GM13977 (cell line): ENCODE measurements at regions not wholly inside any gene's neighbourhood (a gene's known extent, or its start where the extent isn't known, plus 50 kb on each side); places are given as distances from the start of the nearest gene placed in this dataset.

Source experiments
- DNase-seq: peaks from one replicate; pipeline ENCODE4 v3.0.0; 2012; ENCODE audit warnings: low spot score
- in situ Hi-C: fragments of 300-500 bp; cut with MboI; formaldehyde crosslinking; loops from one replicate; pipeline ENCODE4 v1.12.0; 2022; ENCODE audit warnings: low sequenced_read_pairs, low pct_unique_long_range_greater_than_20kb, mixed read lengths, inconsistent platforms; ENCODE audit not compliant: unreplicated experiment
- TF ChIP-seq, protein P1 (sequence below): IDR thresholded peaks from 2 replicates; pipeline ENCODE4 v1.5.1; 2012; ENCODE audit warnings: mild to moderate bottlenecking, control low read depth; ENCODE audit not compliant: insufficient read depth; ENCODE audit errors: extremely low read depth, missing control alignments

DNA sequence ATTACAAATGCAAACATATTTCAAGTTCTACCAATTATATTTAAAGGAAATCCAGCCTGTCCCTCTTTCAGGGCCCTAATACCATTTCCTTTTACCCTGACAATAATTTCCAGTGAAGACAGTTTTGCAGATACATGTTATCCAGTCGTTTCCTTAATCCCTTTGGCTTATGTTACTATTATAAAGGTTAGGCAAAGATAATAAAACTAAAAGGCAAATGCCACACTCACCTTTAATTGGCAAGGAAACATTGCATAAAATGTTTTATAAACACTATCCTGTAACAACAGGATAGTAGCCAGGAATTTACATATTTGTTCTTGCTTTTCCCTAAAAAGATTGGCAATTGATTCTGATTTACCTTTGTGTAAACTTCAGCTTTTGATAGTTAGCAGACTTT is 168.7 kb downstream of the AEBP2 start:
- in situ Hi-C loops: no loop called here
- DNase-seq: no peak
- TF ChIP-seq, protein P1, sequence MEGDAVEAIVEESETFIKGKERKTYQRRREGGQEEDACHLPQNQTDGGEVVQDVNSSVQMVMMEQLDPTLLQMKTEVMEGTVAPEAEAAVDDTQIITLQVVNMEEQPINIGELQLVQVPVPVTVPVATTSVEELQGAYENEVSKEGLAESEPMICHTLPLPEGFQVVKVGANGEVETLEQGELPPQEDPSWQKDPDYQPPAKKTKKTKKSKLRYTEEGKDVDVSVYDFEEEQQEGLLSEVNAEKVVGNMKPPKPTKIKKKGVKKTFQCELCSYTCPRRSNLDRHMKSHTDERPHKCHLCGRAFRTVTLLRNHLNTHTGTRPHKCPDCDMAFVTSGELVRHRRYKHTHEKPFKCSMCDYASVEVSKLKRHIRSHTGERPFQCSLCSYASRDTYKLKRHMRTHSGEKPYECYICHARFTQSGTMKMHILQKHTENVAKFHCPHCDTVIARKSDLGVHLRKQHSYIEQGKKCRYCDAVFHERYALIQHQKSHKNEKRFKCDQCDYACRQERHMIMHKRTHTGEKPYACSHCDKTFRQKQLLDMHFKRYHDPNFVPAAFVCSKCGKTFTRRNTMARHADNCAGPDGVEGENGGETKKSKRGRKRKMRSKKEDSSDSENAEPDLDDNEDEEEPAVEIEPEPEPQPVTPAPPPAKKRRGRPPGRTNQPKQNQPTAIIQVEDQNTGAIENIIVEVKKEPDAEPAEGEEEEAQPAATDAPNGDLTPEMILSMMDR: no peak

DNA sequence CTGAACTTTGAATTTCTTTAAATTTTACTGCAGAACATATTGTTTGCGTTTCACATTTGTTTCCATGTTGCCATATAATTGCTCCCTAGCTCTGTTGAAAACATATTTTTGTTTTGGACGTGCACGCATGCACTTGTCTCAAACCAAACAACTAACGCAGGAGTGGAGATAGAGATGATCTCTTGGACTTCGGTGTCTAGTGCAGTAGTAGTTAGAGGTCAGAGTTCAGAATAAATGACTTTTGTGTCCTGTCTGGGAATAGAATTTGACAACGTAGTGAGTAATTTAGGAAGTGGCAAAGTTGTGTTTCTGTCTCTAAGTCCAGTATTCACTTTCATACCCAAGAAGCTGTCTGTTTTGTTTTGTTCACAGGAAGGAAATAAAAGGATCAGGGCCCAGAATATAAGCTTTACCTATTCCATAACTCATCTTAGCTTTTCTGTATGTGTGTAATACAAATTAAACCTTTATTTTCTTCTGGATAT is 173.8 kb downstream of the AEBP2 start:
- no peak for DNase-seq
- in situ Hi-C loops: no loop called here

DNA sequence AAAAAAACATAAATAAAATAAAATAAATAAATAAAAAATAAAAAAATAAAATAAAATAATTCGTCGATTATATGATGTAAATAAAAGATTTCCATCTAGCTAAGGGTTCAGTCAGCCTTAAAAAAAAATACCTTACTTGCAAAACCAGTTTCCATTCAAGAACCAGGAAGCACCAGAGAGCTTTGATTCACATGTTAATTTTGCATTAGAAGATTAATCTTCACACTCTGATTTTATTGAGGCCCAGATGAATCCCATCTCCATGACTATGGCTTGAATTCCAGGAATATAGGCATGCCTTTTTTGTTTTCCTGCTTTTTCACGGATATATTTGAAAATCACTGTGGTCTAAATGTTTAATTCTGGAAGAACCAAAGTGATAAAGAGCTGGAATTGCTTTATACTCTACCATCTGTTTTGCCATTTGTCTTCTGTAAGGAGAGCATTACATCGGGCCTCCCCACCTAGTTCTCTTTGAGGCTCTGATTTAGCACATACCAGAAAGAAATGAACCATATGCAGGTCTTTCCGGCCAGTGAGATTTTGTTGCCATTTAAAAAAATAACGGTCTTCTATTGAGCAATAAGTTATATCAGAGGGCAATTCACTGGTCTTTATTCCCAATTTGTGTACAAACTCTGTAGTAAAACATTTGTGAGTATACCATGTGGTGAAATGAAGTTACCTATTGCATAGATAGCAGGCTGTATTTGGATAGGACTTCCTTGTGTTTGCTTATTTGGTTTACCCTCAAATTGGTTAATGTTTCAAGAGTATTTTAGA is 175.5 kb downstream of the AEBP2 start:
- no peak for DNase-seq
- in situ Hi-C loops: no loop called here
- TF ChIP-seq, protein P1: no peak

More for the DNA sequence above, 173.8 kb downstream of the AEBP2 start:
- TF ChIP-seq, protein P1: no peak

DNA sequence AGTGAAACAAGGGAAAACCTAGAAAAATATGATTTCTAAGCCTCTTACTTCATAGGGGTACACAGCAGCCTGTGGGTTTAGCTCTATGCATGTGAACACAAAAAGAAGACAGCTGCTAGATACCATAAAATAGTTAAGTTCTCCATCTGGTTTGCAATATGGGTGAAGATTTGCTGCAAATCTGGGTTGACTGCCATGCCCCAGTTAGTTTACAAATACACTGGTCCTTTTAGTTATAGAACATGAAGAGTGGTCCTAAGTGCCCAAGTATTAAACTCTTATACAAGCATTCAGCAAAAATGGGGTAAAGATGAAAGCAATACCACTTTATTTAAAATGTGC is 176.1 kb downstream of the AEBP2 start:
- TF ChIP-seq, protein P1: no peak
- DNase-seq: no peak
- in situ Hi-C loops: no loop called here

DNA sequence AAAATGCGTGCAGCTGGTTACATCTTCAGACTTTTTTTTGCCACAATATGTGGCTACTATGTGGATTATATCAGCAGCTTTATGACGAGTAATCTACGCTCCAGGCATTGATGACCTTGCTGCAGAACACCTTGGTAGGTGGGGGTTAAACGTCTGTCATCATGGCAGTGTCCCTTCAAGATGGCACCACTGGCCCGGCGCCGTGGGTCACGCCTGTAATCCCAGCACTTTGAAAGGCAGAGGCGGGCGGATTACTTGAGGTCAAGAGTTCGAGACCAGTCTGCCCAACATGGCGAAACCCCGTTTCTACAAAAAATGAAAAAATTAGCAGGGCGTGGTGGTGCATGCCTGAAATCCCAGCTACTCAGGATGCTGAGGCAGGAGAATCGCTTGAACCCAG is 177.5 kb downstream of the AEBP2 start:
- no peak for DNase-seq
- in situ Hi-C loops: no loop called here
- TF ChIP-seq, protein P1: no peak

DNA sequence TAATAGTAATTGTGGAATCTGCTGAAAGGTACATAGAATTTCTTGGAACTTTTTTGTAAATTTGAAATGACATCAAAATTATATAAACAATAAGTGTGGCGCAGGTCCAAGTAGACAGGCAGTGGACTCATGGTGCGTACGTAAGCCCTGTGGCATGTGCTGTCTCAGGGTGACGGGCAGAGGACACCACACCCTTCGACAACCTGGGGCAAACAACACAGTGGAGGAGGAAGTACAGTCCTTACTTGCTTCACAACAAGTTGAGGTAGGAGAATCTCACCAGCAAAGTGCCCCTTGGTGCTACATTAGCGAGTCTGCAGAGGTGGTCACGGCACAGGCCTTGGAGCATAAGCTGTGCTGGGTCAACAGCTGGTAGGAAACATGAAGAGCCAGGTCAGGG is 180.9 kb downstream of the AEBP2 start:
- TF ChIP-seq, protein P1: no peak
- in situ Hi-C loops: no loop called here
- no peak for DNase-seq
